Transverse colon (tissue), 4 donors: ENCODE measurements at regions not wholly inside any gene's neighbourhood (a gene's known extent, or its start where the extent isn't known, plus 50 kb on each side); places are given as distances from the start of the nearest gene placed in this dataset.

Experiments
- CTCF ChIP-seq, 5 experiments: fragments of 200-600 bp in 3 of 5; fragments of 450-650 bp in 2 of 5; sonication (generic) in 3 of 5; IDR thresholded peaks; 1 replicate in 2 of 5; 2 replicates in 3 of 5; pipeline ENCODE4 v1.5.1; 2016 to 2017; ENCODE audit warnings: antibody characterized with exemption in 5 of 5, inconsistent platforms in 3 of 5, mild to moderate bottlenecking in 2 of 5, moderate library complexity in 1 of 5
- POLR2A ChIP-seq: fragments of 450-650 bp; IDR thresholded peaks from one replicate; pipeline ENCODE4 v1.6.1; 2016; ENCODE audit warnings: antibody characterized with exemption, mild to moderate bottlenecking, moderate library complexity
- POLR2AphosphoS5 ChIP-seq, 3 donors: sonication (generic); formaldehyde crosslinking; IDR thresholded peaks; one replicate each; pipeline ENCODE4 v1.6.1; 2016; ENCODE audit warnings: antibody characterized with exemption in 3 of 3

GRCh38 chr2:122519821-122520611 is 764.6 kb downstream of the TSN start:
- TF ChIP-seq CTCF (IDR thresholded peaks at IDR 0.05), result no peak
- TF ChIP-seq POLR2AphosphoS5 (IDR thresholded peaks at IDR 0.05), result no peak
- TF ChIP-seq POLR2A, result no peak
